Stimulated activated CD8-positive, alpha-beta memory T cell treated with anti-CD3 and anti-CD28 coated beads, Interleukin-7, amount 100 ng/mL, for 4 hours (primary cell): ENCODE measurements at regions not wholly inside any gene's neighbourhood (a gene's known extent, or its start where the extent isn't known, plus 50 kb on each side); places are given as distances from the start of the nearest gene placed in this dataset.

ENCODE experiments used
- DNase-seq, 2 donors: peaks; one replicate each; pipeline ENCODE4 v3.0.0-alpha.2; 2020; ENCODE audit warnings: low read depth in 2 of 2

- no peak for DNase-seq
These were observed 180.1 kb downstream of the MACROH2A1 start for GRCh38 chr5:135218790-135219568.

- no peak for DNase-seq
These were observed 180.6 kb downstream of the MACROH2A1 start for GRCh38 chr5:135218486-135218755.

- DNase-seq: no peak
These were observed 181.2 kb downstream of the MACROH2A1 start for GRCh38 chr5:135217669-135218485.

DNA sequence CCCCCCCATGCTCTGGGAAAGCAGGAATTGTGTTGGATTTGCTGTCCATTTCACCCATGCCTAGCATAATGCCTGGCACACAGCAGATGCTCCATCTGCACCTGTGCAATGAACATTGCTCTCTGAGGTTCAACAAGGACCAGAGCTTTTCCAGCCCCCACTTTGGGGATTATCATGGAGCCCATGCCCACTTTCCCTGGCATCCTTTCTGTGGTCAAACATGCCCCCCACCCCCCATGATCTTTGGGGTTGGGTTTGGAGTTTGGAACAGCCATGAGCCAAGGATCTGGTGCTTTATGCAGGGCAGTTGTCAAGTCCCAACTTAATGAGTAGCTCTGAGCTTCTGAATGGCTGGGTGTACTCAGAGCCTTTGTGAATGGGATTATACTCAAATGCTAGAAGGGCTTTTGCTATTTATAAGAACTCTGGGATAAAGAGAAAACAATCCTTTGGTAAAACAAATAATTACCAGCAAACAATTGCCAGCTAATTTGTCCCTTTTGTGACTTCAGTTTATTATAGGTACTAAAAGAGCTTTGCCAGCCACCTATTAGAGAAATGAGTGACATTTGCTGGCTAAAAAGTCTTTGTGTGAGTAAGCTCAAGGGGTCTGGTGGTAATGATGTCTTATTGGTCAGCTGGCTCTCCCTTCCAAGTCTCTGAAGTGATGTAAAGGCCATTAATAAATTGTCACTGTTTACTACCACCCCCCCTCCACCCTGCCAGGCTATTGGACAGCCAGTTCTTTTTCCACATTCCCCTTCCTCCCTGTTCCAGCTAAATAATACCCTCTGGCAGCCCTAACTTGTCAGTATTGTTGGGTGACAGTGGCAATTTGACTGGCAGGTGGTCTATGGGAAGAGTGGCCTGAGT is 182.3 kb downstream of the MACROH2A1 start:
- DNase-seq: no peak

DNA sequence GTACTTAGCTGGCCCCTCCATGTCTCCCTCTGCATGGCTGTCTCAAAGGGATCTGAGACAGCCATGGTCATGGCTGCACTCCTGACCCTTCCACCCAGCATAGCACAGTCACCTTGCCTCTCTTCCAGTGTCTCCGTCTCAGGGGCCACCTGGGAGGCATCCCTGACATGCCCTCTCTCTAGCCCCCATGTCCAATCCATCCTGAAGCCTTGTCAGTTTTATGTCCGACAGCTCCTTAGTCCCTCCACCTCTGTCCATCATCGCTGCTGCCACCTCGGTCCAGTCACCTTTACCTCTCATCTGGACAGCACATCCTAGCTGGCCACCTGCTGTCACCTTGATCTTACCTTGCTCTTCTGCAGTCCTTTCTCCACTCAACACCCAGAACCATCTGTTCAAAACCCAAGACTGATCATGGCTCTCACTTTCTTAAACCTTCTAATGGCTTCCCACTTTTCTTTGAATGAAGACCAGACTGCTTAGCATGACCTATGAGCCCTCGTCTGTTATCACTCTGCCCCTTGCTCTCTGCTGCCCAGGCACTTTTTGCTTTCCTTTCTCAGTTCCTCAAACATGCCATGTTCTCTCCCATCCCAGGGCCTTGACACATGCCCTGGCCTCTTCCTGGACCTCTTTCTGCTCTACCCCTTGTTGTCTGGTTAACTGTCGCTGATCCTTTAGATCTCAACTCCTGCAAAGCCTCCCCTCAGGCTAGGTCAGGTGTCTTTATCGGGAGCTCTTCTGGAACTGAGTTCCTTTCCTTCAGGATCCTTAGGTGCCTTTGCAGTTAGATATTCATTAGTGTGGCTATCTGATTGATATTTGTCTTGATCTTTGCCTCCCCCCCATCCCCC is 181.8 kb upstream of the PITX1 start:
- no peak for DNase-seq

GRCh38 chr5:135214897-135215616 is 181.0 kb upstream of the PITX1 start:
- no peak for DNase-seq

DNA sequence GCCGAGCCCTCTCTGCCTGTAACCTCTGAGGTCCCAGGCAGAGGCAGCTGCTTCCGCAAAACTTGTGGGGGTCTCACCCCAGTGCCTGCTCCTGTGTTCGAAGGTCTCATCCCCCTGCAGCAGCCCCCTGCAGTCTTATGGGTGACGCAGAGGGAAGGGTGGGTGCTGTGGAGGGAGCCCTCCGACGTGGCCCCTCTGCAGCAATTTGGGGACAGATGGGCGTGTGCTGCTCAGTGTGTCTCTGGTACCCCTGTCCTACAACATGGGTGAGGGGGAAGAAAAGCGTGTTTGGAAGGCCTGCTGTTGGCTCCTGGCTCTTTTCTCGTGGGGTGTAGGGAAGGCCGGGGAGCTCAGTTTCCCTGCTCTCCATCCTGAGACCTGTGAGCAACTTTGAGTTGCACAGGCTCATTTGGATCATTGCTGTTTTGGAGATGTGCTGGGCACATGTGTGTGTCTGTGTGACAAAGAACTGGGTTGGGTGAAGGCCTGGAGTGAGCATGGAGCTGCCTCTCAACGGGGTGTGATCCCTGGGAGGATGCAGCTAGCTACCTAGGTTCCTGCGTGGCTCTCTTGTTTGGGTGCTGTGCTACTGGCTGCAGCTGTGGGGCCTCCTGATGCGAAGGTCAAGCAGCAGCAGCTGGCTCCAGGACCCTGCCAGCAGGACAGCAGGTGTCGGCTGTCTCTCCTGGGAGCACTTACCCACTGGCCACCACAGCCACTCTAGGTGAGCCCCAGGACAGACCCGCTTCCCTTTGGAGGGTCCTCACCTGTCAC is 179.6 kb upstream of the PITX1 start:
- no peak for DNase-seq

- no peak for DNase-seq
These were observed 179.0 kb upstream of the PITX1 start for GRCh38 chr5:135213027-135213386.

DNA sequence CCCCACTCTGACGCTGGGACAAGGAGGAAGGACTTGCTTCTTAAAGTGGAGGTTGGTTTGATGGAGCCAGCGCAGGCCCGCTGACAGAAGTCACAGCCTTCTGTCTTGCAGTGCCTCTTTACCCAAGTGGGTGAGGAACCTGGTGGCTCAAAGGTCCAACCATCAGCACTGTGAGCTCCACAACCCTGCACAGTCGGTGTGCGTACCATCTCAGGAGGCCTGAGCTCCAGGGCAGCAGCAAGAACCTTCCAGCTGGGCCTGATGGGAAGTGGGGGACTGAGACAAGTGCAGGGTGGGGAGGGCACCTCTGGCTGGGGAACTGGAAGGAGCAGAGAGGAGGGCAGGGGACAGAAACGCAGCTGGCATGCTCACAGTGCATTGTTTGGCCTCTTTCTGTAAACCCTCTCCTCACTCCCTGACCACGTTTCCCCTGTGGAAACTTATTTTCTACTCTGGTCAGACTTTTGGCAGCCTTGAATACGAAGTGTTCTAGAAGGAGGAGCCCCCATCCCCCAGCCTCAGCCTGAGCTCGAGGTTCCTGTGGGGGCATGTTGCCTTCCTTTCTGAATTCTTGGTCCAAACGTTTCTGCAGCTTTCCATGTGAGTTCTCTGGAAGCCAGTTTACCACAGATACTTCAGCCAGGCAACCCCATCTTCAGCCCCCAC is 178.5 kb upstream of the PITX1 start:
- no peak for DNase-seq

GRCh38 chr5:135211791-135212190 is 177.8 kb upstream of the PITX1 start:
- DNase-seq: no peak

DNA sequence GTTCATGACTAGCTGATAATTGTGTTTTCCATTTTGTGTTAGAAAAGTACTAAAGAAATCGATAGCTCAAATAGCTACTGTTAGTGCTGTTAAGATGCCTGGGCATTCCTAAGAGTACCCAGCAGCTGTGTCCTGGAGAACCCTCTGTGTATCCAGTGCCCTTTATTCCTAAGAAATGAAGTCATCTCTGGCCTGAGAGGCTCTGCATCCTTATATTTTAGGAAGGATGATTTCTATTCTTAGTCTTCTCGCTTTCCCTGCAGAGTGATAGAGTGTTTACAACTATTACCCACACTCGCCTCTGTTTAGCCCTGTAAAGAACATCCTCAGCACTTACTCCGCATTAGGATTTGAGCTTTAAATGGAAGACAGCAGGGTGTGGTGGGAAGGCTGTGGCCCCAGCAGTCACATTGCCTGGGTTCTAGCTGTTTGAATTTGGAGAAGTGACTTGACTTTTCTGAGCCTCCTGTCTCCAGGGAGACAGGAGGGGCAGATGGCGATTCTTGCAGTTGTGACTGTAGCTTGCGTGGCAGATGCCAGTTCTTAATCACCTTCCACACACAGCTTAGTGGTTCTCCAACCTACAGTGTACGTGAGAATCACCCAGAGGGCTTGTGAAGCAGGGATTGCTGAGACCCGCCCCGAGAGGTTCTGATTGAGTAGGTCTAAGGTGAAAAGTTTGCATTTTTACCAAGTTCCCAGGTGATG is 177.2 kb upstream of the PITX1 start:
- no peak for DNase-seq

- no peak for DNase-seq
These were observed 176.4 kb upstream of the PITX1 start for GRCh38 chr5:135210286-135211055.

DNA sequence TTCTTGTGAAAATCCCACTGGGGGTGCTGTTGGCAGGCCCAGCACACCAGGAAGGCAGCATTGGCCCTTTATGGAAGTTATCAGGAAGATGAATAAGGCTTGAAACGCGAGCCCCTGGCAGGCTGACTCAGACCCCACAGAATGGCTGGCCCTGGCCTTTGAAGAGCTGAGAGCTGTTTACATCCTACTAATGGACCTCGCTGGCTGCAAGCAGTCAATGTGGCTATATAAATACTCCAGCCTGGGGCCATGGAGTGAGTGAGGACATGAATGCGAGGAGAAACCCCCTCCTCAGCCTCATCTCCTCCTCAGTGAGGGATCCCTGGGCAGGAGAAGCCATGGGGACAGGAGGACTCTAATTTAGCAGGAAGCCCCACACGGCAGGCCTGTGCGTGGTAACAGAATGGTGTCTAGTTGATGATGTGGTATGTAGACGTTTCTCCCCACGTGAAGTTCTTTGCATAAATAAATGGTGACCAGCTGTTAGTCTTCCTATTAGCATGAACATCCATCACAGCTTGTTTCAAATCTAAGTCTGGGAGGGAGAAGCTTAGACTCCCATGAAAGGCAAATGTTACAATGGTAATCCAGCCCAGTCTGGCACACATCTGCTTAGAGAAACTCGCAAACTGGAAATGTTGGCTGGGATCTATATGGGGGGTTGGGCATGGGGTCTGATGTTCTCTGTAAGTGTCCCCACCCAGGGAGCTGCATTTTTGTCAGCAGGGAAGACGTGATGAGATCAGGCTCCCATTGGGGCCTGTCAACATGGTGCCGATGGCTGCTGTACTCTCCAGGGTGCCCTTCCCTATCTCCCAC is 175.1 kb upstream of the PITX1 start:
- DNase-seq: no peak

- no peak for DNase-seq
These were observed 174.5 kb upstream of the PITX1 start for GRCh38 chr5:135208555-135208902.

DNA sequence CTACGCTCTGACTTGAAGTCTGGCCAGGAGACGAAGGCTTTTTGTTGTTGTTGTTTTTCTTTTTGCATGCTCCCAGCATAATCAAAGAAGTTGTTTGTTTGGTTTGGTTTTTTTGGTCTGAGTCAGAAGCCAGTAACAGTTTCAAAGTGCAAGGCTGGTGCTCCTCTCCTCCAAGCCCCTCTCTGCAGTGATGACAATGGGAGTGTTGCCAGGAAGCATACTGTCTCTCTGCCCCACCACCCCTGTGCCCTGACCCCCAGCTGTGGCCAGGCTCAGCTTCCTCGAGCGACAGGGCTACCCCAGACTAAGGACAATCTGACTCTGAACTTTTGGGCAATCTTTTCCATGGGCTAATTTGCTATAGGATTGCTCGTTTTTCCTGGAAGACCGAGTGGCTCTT is 173.8 kb upstream of the PITX1 start:
- DNase-seq: no peak

DNA sequence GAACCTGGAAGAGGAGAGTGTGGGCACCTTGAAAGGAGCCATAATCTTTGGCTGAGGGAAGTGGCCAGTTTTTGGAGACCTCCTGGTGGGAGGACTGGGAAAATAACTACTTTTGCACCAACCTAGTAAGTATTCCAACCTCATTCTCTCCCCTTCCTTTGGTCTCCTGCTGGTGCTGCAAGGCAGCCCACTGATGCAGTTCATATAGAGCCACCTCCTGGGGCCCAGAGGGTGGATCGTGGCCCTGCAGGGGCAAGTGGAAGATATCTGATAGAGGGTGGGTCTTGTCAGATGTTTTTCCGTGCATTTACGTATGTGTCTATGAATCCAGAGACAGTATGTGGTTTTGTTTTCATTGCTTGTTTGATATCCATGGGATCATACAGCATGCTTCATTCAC is 172.8 kb upstream of the PITX1 start:
- DNase-seq: no peak

DNA sequence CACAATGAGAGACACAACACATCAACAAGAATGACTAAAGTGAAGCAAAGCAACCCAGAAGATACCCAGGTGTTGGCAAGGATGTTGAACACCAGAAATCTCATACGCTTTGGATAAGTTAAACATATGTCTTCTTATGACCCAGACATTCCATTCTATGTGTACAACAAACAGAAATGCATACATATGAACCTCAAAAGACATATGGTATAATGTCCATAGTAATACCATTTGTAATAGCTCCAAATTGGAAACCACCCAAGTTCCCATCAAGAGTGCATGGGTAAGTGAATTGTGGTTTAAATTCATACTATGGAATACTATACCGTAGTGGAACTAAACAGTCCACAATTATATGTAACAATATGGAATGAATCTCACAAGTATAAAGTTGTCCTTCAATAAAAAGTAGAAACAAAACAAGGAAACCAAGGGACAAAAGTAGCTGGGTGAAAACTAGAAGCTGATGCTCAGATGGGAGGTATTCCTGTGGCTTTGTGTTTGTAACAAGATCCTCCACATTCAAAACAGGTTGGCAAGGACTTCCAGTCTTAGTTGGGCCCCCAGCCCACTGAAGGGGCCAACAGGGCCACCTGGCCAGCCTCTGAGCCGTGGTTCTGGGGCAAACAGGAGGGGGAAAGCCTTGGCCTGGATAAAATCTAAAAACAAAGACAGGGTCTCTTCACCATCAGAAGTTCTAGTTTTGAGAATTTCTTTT is 171.8 kb upstream of the PITX1 start:
- DNase-seq: no peak
